ENCODE measurements at regions not wholly inside any gene's neighbourhood (a gene's known extent, or its start where the extent isn't known, plus 50 kb on each side); places are given as distances from the start of the nearest gene placed in this dataset.

DNA sequence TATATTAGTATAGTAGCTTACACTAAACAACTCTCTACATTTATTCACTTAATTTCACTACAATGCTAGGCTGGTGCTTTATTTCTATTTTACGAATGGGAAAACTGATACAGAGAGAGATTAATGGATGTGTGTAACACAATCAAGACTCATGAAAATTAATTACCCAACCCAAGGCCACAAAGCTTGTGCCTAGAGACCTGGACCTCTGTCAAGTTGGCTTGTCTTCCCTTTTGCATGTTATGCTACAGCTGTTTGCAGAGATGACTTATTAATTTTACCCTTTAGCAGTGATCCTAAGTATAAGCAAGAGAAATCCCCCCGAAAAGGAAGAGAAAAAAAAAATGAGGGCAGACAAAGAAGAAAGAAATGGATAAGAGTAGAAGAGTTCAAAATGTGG lies 162.5 kb downstream of the C3orf38 start:
- Histone ChIP-seq H2AFZ (no peak overlapping the region), H3K4me2 (no peak overlapping the region), H3F3A (replicated peaks; ENCODE audit: low read depth) (no peaks in the 10 kb centered on the region), H3K36me3 (ENCODE audit: insufficient read depth) (no peaks in the 10 kb centered on the region), H3K27ac (ENCODE audit: low read depth) (no peak overlapping the region), H3K79me2 (replicated peaks; ENCODE audit: insufficient read depth) (no peaks in the 10 kb centered on the region), H3K9me2 (ENCODE audit: insufficient read depth) (no peaks in the 10 kb centered on the region), H3K4me1 (ENCODE audit: insufficient read depth) (peaks cover 38% of the 10 kb centered on the region), H3K27me3 (ENCODE audit: insufficient read depth) (no peaks in the 10 kb centered on the region), H4K20me1 (replicated peaks; ENCODE audit: insufficient read depth) (no peaks in the 10 kb centered on the region), H3K4me3 (no peak overlapping the region)
- Mint-ChIP-seq H3K9me3 (no peaks in the 10 kb centered on the region), H3K4me3 (no peak overlapping the region), H3K36me3 (ENCODE audit: low read depth) (peaks cover 4% of the 10 kb centered on the region; the same call in 1 of the 3 replicates), H3K4me1 (peaks cover 29% of the 10 kb centered on the region), H3K27me3 (ENCODE audit: insufficient read depth, low read depth, poor library complexity) (no peaks in the 10 kb centered on the region), H3K27ac (no peak overlapping the region)
- ATAC-seq, result no peak
- no peak for DNase-seq (ENCODE audit: low spot score)
- TF ChIP-seq, protein P1, sequence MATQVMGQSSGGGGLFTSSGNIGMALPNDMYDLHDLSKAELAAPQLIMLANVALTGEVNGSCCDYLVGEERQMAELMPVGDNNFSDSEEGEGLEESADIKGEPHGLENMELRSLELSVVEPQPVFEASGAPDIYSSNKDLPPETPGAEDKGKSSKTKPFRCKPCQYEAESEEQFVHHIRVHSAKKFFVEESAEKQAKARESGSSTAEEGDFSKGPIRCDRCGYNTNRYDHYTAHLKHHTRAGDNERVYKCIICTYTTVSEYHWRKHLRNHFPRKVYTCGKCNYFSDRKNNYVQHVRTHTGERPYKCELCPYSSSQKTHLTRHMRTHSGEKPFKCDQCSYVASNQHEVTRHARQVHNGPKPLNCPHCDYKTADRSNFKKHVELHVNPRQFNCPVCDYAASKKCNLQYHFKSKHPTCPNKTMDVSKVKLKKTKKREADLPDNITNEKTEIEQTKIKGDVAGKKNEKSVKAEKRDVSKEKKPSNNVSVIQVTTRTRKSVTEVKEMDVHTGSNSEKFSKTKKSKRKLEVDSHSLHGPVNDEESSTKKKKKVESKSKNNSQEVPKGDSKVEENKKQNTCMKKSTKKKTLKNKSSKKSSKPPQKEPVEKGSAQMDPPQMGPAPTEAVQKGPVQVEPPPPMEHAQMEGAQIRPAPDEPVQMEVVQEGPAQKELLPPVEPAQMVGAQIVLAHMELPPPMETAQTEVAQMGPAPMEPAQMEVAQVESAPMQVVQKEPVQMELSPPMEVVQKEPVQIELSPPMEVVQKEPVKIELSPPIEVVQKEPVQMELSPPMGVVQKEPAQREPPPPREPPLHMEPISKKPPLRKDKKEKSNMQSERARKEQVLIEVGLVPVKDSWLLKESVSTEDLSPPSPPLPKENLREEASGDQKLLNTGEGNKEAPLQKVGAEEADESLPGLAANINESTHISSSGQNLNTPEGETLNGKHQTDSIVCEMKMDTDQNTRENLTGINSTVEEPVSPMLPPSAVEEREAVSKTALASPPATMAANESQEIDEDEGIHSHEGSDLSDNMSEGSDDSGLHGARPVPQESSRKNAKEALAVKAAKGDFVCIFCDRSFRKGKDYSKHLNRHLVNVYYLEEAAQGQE (IDR thresholded peaks at IDR 0.05; ENCODE audit: unreplicated experiment), result no peak
- TF ChIP-seq ZNF331 (CRISPR knock-in tag; IDR thresholded peaks at IDR 0.05; ENCODE audit: low read depth) (no peak), CREB1 (CRISPR knock-in tag; IDR thresholded peaks at IDR 0.05; ENCODE audit: low read depth) (no peak), EZH2phosphoT487 (IDR thresholded peaks at IDR 0.05; ENCODE audit: unreplicated experiment) (no peak), STAT1 (IDR thresholded peaks at IDR 0.05; ENCODE audit: unreplicated experiment) (no peak), NANOG (IDR thresholded peaks at IDR 0.05; ENCODE audit: borderline replicate concordance) (no peak), EZH2 (IDR thresholded peaks at IDR 0.05; ENCODE audit: low read depth, unreplicated experiment) (no peak), JUNB (IDR thresholded peaks at IDR 0.05; ENCODE audit: unreplicated experiment) (no peak), POLR2AphosphoS5 (IDR thresholded peaks at IDR 0.05; ENCODE audit: low read depth) (no peak)
- TF ChIP-seq, protein P2, sequence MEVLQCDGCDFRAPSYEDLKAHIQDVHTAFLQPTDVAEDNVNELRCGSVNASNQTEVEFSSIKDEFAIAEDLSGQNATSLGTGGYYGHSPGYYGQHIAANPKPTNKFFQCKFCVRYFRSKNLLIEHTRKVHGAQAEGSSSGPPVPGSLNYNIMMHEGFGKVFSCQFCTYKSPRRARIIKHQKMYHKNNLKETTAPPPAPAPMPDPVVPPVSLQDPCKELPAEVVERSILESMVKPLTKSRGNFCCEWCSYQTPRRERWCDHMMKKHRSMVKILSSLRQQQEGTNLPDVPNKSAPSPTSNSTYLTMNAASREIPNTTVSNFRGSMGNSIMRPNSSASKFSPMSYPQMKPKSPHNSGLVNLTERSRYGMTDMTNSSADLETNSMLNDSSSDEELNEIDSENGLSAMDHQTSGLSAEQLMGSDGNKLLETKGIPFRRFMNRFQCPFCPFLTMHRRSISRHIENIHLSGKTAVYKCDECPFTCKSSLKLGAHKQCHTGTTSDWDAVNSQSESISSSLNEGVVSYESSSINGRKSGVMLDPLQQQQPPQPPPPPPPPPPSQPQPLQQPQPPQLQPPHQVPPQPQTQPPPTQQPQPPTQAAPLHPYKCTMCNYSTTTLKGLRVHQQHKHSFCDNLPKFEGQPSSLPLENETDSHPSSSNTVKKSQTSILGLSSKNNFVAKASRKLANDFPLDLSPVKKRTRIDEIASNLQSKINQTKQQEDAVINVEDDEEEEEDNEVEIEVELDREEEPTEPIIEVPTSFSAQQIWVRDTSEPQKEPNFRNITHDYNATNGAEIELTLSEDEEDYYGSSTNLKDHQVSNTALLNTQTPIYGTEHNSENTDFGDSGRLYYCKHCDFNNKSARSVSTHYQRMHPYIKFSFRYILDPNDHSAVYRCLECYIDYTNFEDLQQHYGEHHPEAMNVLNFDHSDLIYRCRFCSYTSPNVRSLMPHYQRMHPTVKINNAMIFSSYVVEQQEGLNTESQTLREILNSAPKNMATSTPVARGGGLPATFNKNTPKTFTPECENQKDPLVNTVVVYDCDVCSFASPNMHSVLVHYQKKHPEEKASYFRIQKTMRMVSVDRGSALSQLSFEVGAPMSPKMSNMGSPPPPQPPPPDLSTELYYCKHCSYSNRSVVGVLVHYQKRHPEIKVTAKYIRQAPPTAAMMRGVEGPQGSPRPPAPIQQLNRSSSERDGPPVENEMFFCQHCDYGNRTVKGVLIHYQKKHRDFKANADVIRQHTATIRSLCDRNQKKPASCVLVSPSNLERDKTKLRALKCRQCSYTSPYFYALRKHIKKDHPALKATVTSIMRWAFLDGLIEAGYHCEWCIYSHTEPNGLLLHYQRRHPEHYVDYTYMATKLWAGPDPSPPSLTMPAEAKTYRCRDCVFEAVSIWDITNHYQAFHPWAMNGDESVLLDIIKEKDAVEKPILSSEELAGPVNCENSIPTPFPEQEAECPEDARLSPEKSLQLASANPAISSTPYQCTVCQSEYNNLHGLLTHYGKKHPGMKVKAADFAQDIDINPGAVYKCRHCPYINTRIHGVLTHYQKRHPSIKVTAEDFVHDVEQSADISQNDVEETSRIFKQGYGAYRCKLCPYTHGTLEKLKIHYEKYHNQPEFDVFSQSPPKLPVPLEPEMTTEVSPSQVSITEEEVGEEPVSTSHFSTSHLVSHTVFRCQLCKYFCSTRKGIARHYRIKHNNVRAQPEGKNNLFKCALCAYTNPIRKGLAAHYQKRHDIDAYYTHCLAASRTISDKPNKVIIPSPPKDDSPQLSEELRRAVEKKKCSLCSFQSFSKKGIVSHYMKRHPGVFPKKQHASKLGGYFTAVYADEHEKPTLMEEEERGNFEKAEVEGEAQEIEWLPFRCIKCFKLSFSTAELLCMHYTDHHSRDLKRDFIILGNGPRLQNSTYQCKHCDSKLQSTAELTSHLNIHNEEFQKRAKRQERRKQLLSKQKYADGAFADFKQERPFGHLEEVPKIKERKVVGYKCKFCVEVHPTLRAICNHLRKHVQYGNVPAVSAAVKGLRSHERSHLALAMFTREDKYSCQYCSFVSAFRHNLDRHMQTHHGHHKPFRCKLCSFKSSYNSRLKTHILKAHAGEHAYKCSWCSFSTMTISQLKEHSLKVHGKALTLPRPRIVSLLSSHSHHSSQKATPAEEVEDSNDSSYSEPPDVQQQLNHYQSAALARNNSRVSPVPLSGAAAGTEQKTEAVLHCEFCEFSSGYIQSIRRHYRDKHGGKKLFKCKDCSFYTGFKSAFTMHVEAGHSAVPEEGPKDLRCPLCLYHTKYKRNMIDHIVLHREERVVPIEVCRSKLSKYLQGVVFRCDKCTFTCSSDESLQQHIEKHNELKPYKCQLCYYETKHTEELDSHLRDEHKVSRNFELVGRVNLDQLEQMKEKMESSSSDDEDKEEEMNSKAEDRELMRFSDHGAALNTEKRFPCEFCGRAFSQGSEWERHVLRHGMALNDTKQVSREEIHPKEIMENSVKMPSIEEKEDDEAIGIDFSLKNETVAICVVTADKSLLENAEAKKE (CRISPR knock-in tag; IDR thresholded peaks at IDR 0.05), result no peak
- TF ChIP-seq, protein P3, sequence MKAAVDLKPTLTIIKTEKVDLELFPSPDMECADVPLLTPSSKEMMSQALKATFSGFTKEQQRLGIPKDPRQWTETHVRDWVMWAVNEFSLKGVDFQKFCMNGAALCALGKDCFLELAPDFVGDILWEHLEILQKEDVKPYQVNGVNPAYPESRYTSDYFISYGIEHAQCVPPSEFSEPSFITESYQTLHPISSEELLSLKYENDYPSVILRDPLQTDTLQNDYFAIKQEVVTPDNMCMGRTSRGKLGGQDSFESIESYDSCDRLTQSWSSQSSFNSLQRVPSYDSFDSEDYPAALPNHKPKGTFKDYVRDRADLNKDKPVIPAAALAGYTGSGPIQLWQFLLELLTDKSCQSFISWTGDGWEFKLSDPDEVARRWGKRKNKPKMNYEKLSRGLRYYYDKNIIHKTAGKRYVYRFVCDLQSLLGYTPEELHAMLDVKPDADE (IDR thresholded peaks at IDR 0.05), result no peak
- TF ChIP-seq, protein P4, sequence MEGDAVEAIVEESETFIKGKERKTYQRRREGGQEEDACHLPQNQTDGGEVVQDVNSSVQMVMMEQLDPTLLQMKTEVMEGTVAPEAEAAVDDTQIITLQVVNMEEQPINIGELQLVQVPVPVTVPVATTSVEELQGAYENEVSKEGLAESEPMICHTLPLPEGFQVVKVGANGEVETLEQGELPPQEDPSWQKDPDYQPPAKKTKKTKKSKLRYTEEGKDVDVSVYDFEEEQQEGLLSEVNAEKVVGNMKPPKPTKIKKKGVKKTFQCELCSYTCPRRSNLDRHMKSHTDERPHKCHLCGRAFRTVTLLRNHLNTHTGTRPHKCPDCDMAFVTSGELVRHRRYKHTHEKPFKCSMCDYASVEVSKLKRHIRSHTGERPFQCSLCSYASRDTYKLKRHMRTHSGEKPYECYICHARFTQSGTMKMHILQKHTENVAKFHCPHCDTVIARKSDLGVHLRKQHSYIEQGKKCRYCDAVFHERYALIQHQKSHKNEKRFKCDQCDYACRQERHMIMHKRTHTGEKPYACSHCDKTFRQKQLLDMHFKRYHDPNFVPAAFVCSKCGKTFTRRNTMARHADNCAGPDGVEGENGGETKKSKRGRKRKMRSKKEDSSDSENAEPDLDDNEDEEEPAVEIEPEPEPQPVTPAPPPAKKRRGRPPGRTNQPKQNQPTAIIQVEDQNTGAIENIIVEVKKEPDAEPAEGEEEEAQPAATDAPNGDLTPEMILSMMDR (conservative IDR thresholded peaks at IDR 0.05; ENCODE audit: low read depth in 2 of 2), result no peak

All from GM23338 (cell line).